HepG2 (cell line): ENCODE measurements at regions not wholly inside any gene's neighbourhood (a gene's known extent, or its start where the extent isn't known, plus 50 kb on each side); places are given as distances from the start of the nearest gene placed in this dataset.

Experiments used
- ATAC-seq: fragments of 200-7000 bp; cut with Tn5 transposase; 3 replicates; pipeline ENCODE4 v1.9.1; 2020; ENCODE audit warnings: mild to moderate bottlenecking, moderate library complexity
- BruUV-seq: library from RNA; stranded (reverse); fragments of 400-500 nt; replicated peaks from 2 replicates; lab custom pipeline; 2021; lab: Mats Ljungman, UMichigan
- CTCF ChIA-PET: fragments of 300-600 bp; formaldehyde crosslinking; extraction: SDS; loops from one replicate; lab custom pipeline; 2021; ENCODE audit warnings: low total read pairs, inconsistent platforms, low intra/inter-chr PET ratio; lab: Yijun Ruan, JAX
- POLR2A ChIA-PET: fragments of 350-600 bp; sonication (Branson Sonifier 250); formaldehyde crosslinking; loops from one replicate; lab custom pipeline; 2020; ENCODE audit warnings: antibody characterized with exemption, inconsistent platforms; lab: Yijun Ruan, JAX
- DNase-seq: peaks from one replicate; pipeline ENCODE4 v3.0.0-alpha.2; 2015; ENCODE audit warnings: low spot score
- FAIRE-seq: peaks from 3 replicates; lab custom pipeline; 2011; peaks lifted over from hg19 to GRCh38; lab: Jason Lieb, UNC
- H2AFZ ChIP-seq: one replicate; pipeline ENCODE4 v1.6.1; 2011; ENCODE audit warnings: low read length, inconsistent platforms
- H3K27ac ChIP-seq: fragments of 300-600 bp; 3 replicates; pipeline ENCODE4 v1.8.0; 2011; ENCODE audit warnings: mixed run types, mild to moderate bottlenecking, mixed read lengths, low read length, inconsistent platforms; ENCODE audit not compliant: insufficient read depth; ENCODE audit errors: extremely low read length
- H3K27me3 ChIP-seq, 2 experiments: fragments of 200-600 bp in 1 of 2; 2 replicates in 1 of 2; 3 replicates in 1 of 2; pipeline versions ENCODE4 v1.6.0 to v1.8.0; 2011; ENCODE audit warnings: low read length in 2 of 2, mild to moderate bottlenecking in 2 of 2, moderate library complexity in 2 of 2, inconsistent platforms in 1 of 2; ENCODE audit not compliant: insufficient read depth in 2 of 2, control insufficient read depth in 1 of 2
- H3K36me3 ChIP-seq, 2 experiments: fragments of 200-600 bp in 1 of 2; replicated peaks in 1 of 2; 2 replicates in 1 of 2; 3 replicates in 1 of 2; pipeline versions ENCODE4 v1.5.1 to v1.8.0; 2011; ENCODE audit warnings: low read length in 2 of 2, inconsistent platforms in 1 of 2; ENCODE audit not compliant: insufficient read depth in 2 of 2, control insufficient read depth in 1 of 2
- H3K4me1 ChIP-seq: 2 replicates; pipeline ENCODE4 v1.5.1; 2012; ENCODE audit warnings: low read length, inconsistent platforms; ENCODE audit not compliant: insufficient read depth
- H3K4me2 ChIP-seq: 2 replicates; pipeline ENCODE4 v1.6.0; 2011; ENCODE audit warnings: low read depth, low read length, inconsistent platforms
- H3K4me3 ChIP-seq, 3 experiments: fragments of 200-600 bp in 1 of 3; sonication (generic), shearing (Covaris generic) in 1 of 3; replicated peaks in 1 of 3; 2 replicates each; pipeline ENCODE4 v1.5.1; 2011 to 2016; ENCODE audit warnings: low read length in 3 of 3, inconsistent platforms in 2 of 3, low read depth in 2 of 3, mild to moderate bottlenecking in 2 of 3, control low read depth in 1 of 3, mixed read lengths in 1 of 3; ENCODE audit not compliant: insufficient read depth in 1 of 3
- H3K79me2 ChIP-seq: one replicate; pipeline ENCODE4 v1.6.1; 2011; ENCODE audit warnings: low read length, inconsistent platforms; ENCODE audit not compliant: insufficient read depth
- H3K9ac ChIP-seq: 2 replicates; pipeline ENCODE4 v1.6.0; 2011; ENCODE audit warnings: mild to moderate bottlenecking, low read depth, low read length, inconsistent platforms; ENCODE audit not compliant: insufficient read depth
- H3K9me3 ChIP-seq: 2 replicates; pipeline ENCODE4 v1.5.1; 2012; ENCODE audit warnings: mild to moderate bottlenecking, low read length
- H4K20me1 ChIP-seq: 2 replicates; pipeline ENCODE4 v1.6.0; 2011; ENCODE audit warnings: inconsistent platforms, mild to moderate bottlenecking, low read length, moderate library complexity; ENCODE audit not compliant: insufficient read depth
- CAMTA2 ChIP-seq: sonication (generic); formaldehyde crosslinking; IDR thresholded peaks from 2 replicates; pipeline ENCODE4 v1.4.0; 2020; ENCODE audit warnings: mild to moderate bottlenecking, missing genetic modification reagents, borderline replicate concordance
- CREB1 ChIP-seq, 2 experiments: fragments of 450-650 bp in 1 of 2; IDR thresholded peaks; 2 replicates each; pipeline ENCODE4 v1.6.1; 2016 to 2017; ENCODE audit warnings: control low read depth in 1 of 2, mild to moderate bottlenecking in 1 of 2, missing compliant biosample characterization in 1 of 2, missing genetic modification characterization in 1 of 2
- FOSL2 ChIP-seq: sonication (generic); formaldehyde crosslinking; IDR thresholded peaks from 2 replicates; pipeline ENCODE4 v1.4.0; 2020; ENCODE audit warnings: missing genetic modification reagents
- MAFK ChIP-seq, 2 experiments: IDR thresholded peaks in 1 of 2; conservative IDR thresholded peaks in 1 of 2; 2 replicates each; pipeline ENCODE4 v1.6.1; 2011; ENCODE audit warnings: improper control_type of control experiment in 2 of 2, low read length in 2 of 2
- SSRP1 ChIP-seq: IDR thresholded peaks from 2 replicates; pipeline ENCODE4 v1.6.1; 2016; ENCODE audit warnings: control low read depth
- TRAFD1 ChIP-seq: sonication (generic); formaldehyde crosslinking; IDR thresholded peaks from 2 replicates; pipeline ENCODE4 v1.5.1; 2020; ENCODE audit warnings: missing genetic modification reagents, mild to moderate bottlenecking, borderline replicate concordance
- WIZ ChIP-seq: sonication (generic); formaldehyde crosslinking; IDR thresholded peaks from 2 replicates; pipeline ENCODE4 v1.5.1; 2020; ENCODE audit warnings: mild to moderate bottlenecking, missing genetic modification reagents
- WGBS: methylation state at CpG from one replicate; pipeline ENCODE4 v1.1.6; 2017; ENCODE audit warnings: low lambda C conversion rate; 5-methylcytosine and 5-hydroxymethylcytosine counted together
- in situ Hi-C: cut with HindIII; loops from 2 replicates; pipeline ENCODE4 v1.10.0; 2017; ENCODE audit warnings: low pct_unique_long_range_greater_than_20kb; ENCODE audit not compliant: extremely low pct_ligation_motif_present
- intact Hi-C: fragments of 100-400 bp; cut with micrococcal nuclease; formaldehyde crosslinking; loops from one replicate; pipeline ENCODE4 v1.10.0; 2022; ENCODE audit not compliant: unreplicated experiment
- TF ChIP-seq, protein P1 (sequence below): sonication (generic); formaldehyde crosslinking; IDR thresholded peaks from 2 replicates; pipeline ENCODE4 v1.5.0; 2020; ENCODE audit warnings: missing genetic modification reagents, mild to moderate bottlenecking, borderline replicate concordance
- TF ChIP-seq, protein P2 (sequence below): sonication (generic); formaldehyde crosslinking; IDR thresholded peaks from 2 replicates; pipeline ENCODE4 v1.4.0; 2020; ENCODE audit warnings: mild to moderate bottlenecking, missing genetic modification reagents

DNA sequence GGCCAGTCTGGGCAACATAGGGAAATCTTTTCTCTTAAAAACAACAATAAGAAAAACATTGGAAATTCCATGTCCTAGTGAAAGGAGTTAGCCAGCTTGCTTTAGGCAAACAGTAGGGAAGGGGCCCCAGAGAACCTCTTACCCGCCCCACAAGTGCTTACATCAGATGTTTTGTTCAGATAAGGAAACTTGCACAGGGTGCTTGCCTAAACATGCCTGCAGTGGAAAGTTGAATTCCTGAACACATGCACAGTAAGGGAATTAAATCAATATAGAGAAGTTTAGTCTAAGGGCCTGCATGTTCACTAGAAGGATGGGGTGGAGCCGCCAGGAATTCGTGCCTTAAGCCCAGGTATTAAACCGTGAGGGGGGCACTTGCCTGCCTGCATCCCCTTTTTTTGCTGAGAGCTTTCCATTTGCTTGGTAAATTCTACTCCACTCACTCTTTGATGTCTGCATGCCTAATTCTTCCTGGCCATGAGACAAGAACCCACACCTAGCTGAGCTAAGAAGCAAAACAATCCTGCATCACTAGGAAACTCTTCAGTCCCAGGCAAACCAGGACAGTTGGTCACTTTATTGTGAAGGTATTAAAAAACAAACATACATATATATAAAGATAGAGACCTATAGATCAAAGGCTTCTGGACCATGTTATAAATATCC, 499.0 kb downstream of the SIPA1L2 start:
- Histone ChIP-seq H4K20me1 (no peaks in the 10 kb centered on the region), H3K9ac (no peak overlapping the region), H2AFZ (no peak overlapping the region), H3K9me3 (0 out of 2 replicates have a peak, but pooled peaks cover 3% of the 10 kb centered on the region), H3K4me3 (no peak overlapping the region), H3K36me3 (no peaks in the 10 kb centered on the region), H3K27me3 (no peaks in the 10 kb centered on the region), H3K79me2 (no peaks in the 10 kb centered on the region), H3K4me2 (no peak overlapping the region), H3K4me1 (no peaks in the 10 kb centered on the region), H3K27ac (no peak overlapping the region)
- BruUV-seq, result no TSS peak
- TF ChIP-seq, protein P1, sequence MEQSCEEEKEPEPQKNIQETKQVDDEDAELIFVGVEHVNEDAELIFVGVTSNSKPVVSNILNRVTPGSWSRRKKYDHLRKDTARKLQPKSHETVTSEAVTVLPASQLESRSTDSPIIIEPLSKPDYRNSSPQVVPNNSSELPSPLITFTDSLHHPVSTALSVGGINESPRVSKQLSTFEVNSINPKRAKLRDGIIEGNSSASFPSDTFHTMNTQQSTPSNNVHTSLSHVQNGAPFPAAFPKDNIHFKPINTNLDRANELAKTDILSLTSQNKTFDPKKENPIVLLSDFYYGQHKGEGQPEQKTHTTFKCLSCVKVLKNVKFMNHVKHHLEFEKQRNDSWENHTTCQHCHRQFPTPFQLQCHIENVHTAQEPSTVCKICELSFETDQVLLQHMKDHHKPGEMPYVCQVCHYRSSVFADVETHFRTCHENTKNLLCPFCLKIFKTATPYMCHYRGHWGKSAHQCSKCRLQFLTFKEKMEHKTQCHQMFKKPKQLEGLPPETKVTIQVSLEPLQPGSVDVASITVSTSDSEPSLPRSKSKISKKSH, result no peak
- POLR2A ChIA-PET, result no interaction called here
- CTCF ChIA-PET, result no interaction called here
- no peak for DNase-seq
- FAIRE-seq, result no peak
- WGBS, result 3% methylated on average over 4 of the region's 4 CpGs
- no peak for ATAC-seq
- intact Hi-C loops, result no loop called here
- in situ Hi-C loops, result no loop called here

GRCh38 chr1:232127190-232127589, 500.6 kb downstream of the DISC1 start:
- WGBS, result 2% methylated on average over 2 of the region's 2 CpGs
- no peak for ATAC-seq
- intact Hi-C loops, result no loop called here
- TF ChIP-seq WIZ (CRISPR knock-in tag), result no peak
- TF ChIP-seq CAMTA2 (CRISPR knock-in tag), result no peak
- peak; percentile 79 for TF ChIP-seq CREB1 (IDR thresholded peaks at IDR 0.05)
- no peak for TF ChIP-seq CREB1 (CRISPR knock-in tag; IDR thresholded peaks at IDR 0.05)
- TF ChIP-seq, protein P2, sequence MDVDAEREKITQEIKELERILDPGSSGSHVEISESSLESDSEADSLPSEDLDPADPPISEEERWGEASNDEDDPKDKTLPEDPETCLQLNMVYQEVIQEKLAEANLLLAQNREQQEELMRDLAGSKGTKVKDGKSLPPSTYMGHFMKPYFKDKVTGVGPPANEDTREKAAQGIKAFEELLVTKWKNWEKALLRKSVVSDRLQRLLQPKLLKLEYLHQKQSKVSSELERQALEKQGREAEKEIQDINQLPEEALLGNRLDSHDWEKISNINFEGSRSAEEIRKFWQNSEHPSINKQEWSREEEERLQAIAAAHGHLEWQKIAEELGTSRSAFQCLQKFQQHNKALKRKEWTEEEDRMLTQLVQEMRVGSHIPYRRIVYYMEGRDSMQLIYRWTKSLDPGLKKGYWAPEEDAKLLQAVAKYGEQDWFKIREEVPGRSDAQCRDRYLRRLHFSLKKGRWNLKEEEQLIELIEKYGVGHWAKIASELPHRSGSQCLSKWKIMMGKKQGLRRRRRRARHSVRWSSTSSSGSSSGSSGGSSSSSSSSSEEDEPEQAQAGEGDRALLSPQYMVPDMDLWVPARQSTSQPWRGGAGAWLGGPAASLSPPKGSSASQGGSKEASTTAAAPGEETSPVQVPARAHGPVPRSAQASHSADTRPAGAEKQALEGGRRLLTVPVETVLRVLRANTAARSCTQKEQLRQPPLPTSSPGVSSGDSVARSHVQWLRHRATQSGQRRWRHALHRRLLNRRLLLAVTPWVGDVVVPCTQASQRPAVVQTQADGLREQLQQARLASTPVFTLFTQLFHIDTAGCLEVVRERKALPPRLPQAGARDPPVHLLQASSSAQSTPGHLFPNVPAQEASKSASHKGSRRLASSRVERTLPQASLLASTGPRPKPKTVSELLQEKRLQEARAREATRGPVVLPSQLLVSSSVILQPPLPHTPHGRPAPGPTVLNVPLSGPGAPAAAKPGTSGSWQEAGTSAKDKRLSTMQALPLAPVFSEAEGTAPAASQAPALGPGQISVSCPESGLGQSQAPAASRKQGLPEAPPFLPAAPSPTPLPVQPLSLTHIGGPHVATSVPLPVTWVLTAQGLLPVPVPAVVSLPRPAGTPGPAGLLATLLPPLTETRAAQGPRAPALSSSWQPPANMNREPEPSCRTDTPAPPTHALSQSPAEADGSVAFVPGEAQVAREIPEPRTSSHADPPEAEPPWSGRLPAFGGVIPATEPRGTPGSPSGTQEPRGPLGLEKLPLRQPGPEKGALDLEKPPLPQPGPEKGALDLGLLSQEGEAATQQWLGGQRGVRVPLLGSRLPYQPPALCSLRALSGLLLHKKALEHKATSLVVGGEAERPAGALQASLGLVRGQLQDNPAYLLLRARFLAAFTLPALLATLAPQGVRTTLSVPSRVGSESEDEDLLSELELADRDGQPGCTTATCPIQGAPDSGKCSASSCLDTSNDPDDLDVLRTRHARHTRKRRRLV, result no peak
- no peak for TF ChIP-seq TRAFD1 (CRISPR knock-in tag)
- TF ChIP-seq SSRP1, result no peak
- peak; percentile 43 to 86; a peak in 3 of 4 replicates for TF ChIP-seq MAFK (conservative IDR thresholded peaks at IDR 0.05 in 1 of 2, IDR thresholded peaks at IDR 0.05 in 1 of 2; ENCODE audit: low read length in 2 of 2)
- 0 out of 2 replicates have a peak, but pooled peaks have one; percentile 14 for TF ChIP-seq FOSL2 (CRISPR knock-in tag)

More at GRCh38 chr1:232127190-232127589, 500.6 kb downstream of the DISC1 start:
- no peak overlapping the region for H3K4me2 ChIP-seq
- in situ Hi-C loops, result no loop called here
- H4K20me1 ChIP-seq, result no peaks in the 10 kb centered on the region
- H3K9me3 ChIP-seq, result 0 out of 2 replicates have a peak, but pooled peaks cover 3% of the 10 kb centered on the region
- H3K27me3 ChIP-seq, result no peaks in the 10 kb centered on the region
- no peak overlapping the region for H3K4me3 ChIP-seq
- no TSS peak for BruUV-seq
- FAIRE-seq (no peak), DNase-seq (no peak)
- no peaks in the 10 kb centered on the region for H3K36me3 ChIP-seq
- POLR2A ChIA-PET, result no interaction called here
- no peak overlapping the region for H3K9ac ChIP-seq
- CTCF ChIA-PET, result no interaction called here
- no peaks in the 10 kb centered on the region for H3K4me1 ChIP-seq
- no peak overlapping the region for H3K27ac ChIP-seq
- no peaks in the 10 kb centered on the region for H3K79me2 ChIP-seq
- H2AFZ ChIP-seq, result no peak overlapping the region
